ENCODE measurements at regions not wholly inside any gene's neighbourhood (a gene's known extent, or its start where the extent isn't known, plus 50 kb on each side); places are given as distances from the start of the nearest gene placed in this dataset.

GRCh38 chr1:29709704-29710280 is 473.5 kb downstream of the PTPRU start:
- H3K4me3 Mint-ChIP-seq, result no peak overlapping the region
- no peaks in the 10 kb centered on the region for H3K36me3 Mint-ChIP-seq (ENCODE audit: insufficient read depth)
- H3K9me3 Mint-ChIP-seq, result no peaks in the 10 kb centered on the region
- H3K4me1 Mint-ChIP-seq (ENCODE audit: low read depth in 2 of 2), result peaks cover 3 to 11% of the 10 kb centered on the region in 2 donors
- H3K27ac Mint-ChIP-seq, result no peak overlapping the region
- ATAC-seq (replicated peaks) (no peak), DNase-seq (no peak)
- peaks cover 46 to 47% of the 10 kb centered on the region in 2 donors for H3K27me3 Mint-ChIP-seq

GRCh38 chr1:29708796-29709703 is 472.7 kb downstream of the PTPRU start:
- Mint-ChIP-seq H3K27me3 (peaks cover 52 to 54% of the 10 kb centered on the region in 2 donors), H3K4me1 (ENCODE audit: low read depth in 2 of 2) (peaks cover 3 to 11% of the 10 kb centered on the region in 2 donors), H3K36me3 (ENCODE audit: insufficient read depth) (no peaks in the 10 kb centered on the region), H3K4me3 (no peak overlapping the region), H3K9me3 (no peaks in the 10 kb centered on the region), H3K27ac (no peak overlapping the region)
- no peak for DNase-seq
- no peak for ATAC-seq (replicated peaks)

GRCh38 chr1:29708381-29708780 is 472.1 kb downstream of the PTPRU start:
- Mint-ChIP-seq H3K4me1 (ENCODE audit: low read depth in 2 of 2) (peaks cover 3 to 11% of the 10 kb centered on the region in 2 donors), H3K27ac (no peak overlapping the region), H3K27me3 (peaks cover 51 to 60% of the 10 kb centered on the region in 2 donors), H3K4me3 (no peak overlapping the region), H3K36me3 (ENCODE audit: insufficient read depth) (no peaks in the 10 kb centered on the region), H3K9me3 (no peaks in the 10 kb centered on the region)
- ATAC-seq (replicated peaks) (no peak), DNase-seq (no peak)

- peaks cover 54 to 62% of the 10 kb centered on the region in 2 donors for H3K27me3 Mint-ChIP-seq
- ATAC-seq (replicated peaks) (no peak), DNase-seq (no peak)
- H3K4me3 Mint-ChIP-seq, result no peak overlapping the region
- no peak overlapping the region for H3K27ac Mint-ChIP-seq
- no peaks in the 10 kb centered on the region for H3K9me3 Mint-ChIP-seq
- no peaks in the 10 kb centered on the region for H3K36me3 Mint-ChIP-seq (ENCODE audit: insufficient read depth)
- peaks cover 3 to 11% of the 10 kb centered on the region in 2 donors for H3K4me1 Mint-ChIP-seq (ENCODE audit: low read depth in 2 of 2)
Observed at GRCh38 chr1:29707796-29708195, 471.5 kb downstream of the PTPRU start.

GRCh38 chr1:29706936-29707335 is 470.6 kb downstream of the PTPRU start:
- H3K36me3 Mint-ChIP-seq (ENCODE audit: insufficient read depth), result no peaks in the 10 kb centered on the region
- peaks cover 49 to 62% of the 10 kb centered on the region in 2 donors for H3K27me3 Mint-ChIP-seq
- H3K9me3 Mint-ChIP-seq, result no peaks in the 10 kb centered on the region
- no peak overlapping the region for H3K27ac Mint-ChIP-seq
- peaks cover 3 to 10% of the 10 kb centered on the region in 2 donors for H3K4me1 Mint-ChIP-seq (ENCODE audit: low read depth in 2 of 2)
- H3K4me3 Mint-ChIP-seq, result no peak overlapping the region
- peak; percentile 42 for ATAC-seq (replicated peaks)
- no peak for DNase-seq

GRCh38 chr1:29704430-29704829 is 468.1 kb downstream of the PTPRU start:
- ATAC-seq (replicated peaks), result no peak
- Mint-ChIP-seq H3K9me3 (no peaks in the 10 kb centered on the region), H3K27me3 (peaks cover 59 to 79% of the 10 kb centered on the region in 2 donors), H3K36me3 (ENCODE audit: insufficient read depth) (no peaks in the 10 kb centered on the region), H3K4me1 (ENCODE audit: low read depth in 2 of 2) (peaks cover 3 to 7% of the 10 kb centered on the region in 2 donors), H3K27ac (no peak overlapping the region), H3K4me3 (no peak overlapping the region)
- DNase-seq, result no peak

- ATAC-seq (replicated peaks), result no peak
- H3K9me3 Mint-ChIP-seq, result no peaks in the 10 kb centered on the region
- no peak overlapping the region for H3K27ac Mint-ChIP-seq
- H3K4me3 Mint-ChIP-seq, result no peak overlapping the region
- H3K27me3 Mint-ChIP-seq, result peaks cover 64 to 85% of the 10 kb centered on the region in 2 donors
- no peaks in the 10 kb centered on the region for H3K36me3 Mint-ChIP-seq (ENCODE audit: insufficient read depth)
- no peak for DNase-seq
- H3K4me1 Mint-ChIP-seq (ENCODE audit: low read depth in 2 of 2), result peaks cover 3 to 4% of the 10 kb centered on the region in 2 donors
Observed at GRCh38 chr1:29703596-29704370, 467.5 kb downstream of the PTPRU start.

- Mint-ChIP-seq H3K27me3 (peaks cover 53 to 87% of the 10 kb centered on the region in 2 donors), H3K4me1 (ENCODE audit: low read depth in 2 of 2) (no peaks in the 10 kb centered on the region), H3K27ac (no peak overlapping the region), H3K36me3 (ENCODE audit: insufficient read depth) (no peaks in the 10 kb centered on the region), H3K4me3 (no peak overlapping the region), H3K9me3 (no peaks in the 10 kb centered on the region)
- no peak for DNase-seq
- ATAC-seq (replicated peaks), result no peak
Observed at GRCh38 chr1:29700491-29700890, 464.2 kb downstream of the PTPRU start.

- Mint-ChIP-seq H3K4me3 (no peak overlapping the region), H3K4me1 (ENCODE audit: low read depth in 2 of 2) (no peaks in the 10 kb centered on the region), H3K27ac (no peak overlapping the region), H3K27me3 (peaks cover 38 to 73% of the 10 kb centered on the region in 2 donors), H3K9me3 (no peaks in the 10 kb centered on the region), H3K36me3 (ENCODE audit: insufficient read depth) (no peaks in the 10 kb centered on the region)
- no peak for ATAC-seq (replicated peaks)
- DNase-seq, result no peak
Observed at GRCh38 chr1:29698626-29699025, 462.3 kb downstream of the PTPRU start.

- H3K27ac Mint-ChIP-seq, result no peak overlapping the region
- no peak for ATAC-seq (replicated peaks)
- H3K9me3 Mint-ChIP-seq, result no peaks in the 10 kb centered on the region
- no peaks in the 10 kb centered on the region for H3K4me1 Mint-ChIP-seq (ENCODE audit: low read depth in 2 of 2)
- H3K27me3 Mint-ChIP-seq, result peaks cover 35 to 67% of the 10 kb centered on the region in 2 donors
- DNase-seq, result no peak
- no peak overlapping the region for H3K4me3 Mint-ChIP-seq
- no peaks in the 10 kb centered on the region for H3K36me3 Mint-ChIP-seq (ENCODE audit: insufficient read depth)
Observed at GRCh38 chr1:29698033-29698432, 461.7 kb downstream of the PTPRU start.

GRCh38 chr1:29697391-29697780 is 461.1 kb downstream of the PTPRU start:
- Mint-ChIP-seq H3K9me3 (no peaks in the 10 kb centered on the region), H3K4me3 (no peak overlapping the region), H3K36me3 (ENCODE audit: insufficient read depth) (no peaks in the 10 kb centered on the region), H3K27ac (no peak overlapping the region), H3K4me1 (ENCODE audit: low read depth in 2 of 2) (no peaks in the 10 kb centered on the region), H3K27me3 (peaks cover 29 to 60% of the 10 kb centered on the region in 2 donors)
- DNase-seq, result no peak
- ATAC-seq (replicated peaks), result no peak

- peaks cover 29 to 55% of the 10 kb centered on the region in 2 donors for H3K27me3 Mint-ChIP-seq
- no peak overlapping the region for H3K4me3 Mint-ChIP-seq
- DNase-seq (no peak), ATAC-seq (replicated peaks) (no peak)
- H3K36me3 Mint-ChIP-seq (ENCODE audit: insufficient read depth), result no peaks in the 10 kb centered on the region
- H3K27ac Mint-ChIP-seq, result no peak overlapping the region
- no peaks in the 10 kb centered on the region for H3K4me1 Mint-ChIP-seq (ENCODE audit: low read depth in 2 of 2)
- no peaks in the 10 kb centered on the region for H3K9me3 Mint-ChIP-seq
Observed at GRCh38 chr1:29696656-29697390, 460.5 kb downstream of the PTPRU start.

- Mint-ChIP-seq H3K27me3 (peaks cover 28 to 48% of the 10 kb centered on the region in 2 donors), H3K4me1 (ENCODE audit: low read depth in 2 of 2) (no peaks in the 10 kb centered on the region), H3K36me3 (ENCODE audit: insufficient read depth) (no peaks in the 10 kb centered on the region), H3K27ac (no peak overlapping the region), H3K9me3 (no peaks in the 10 kb centered on the region), H3K4me3 (no peak overlapping the region)
- no peak for DNase-seq
- no peak for ATAC-seq (replicated peaks)
Observed at GRCh38 chr1:29695803-29696202, 459.5 kb downstream of the PTPRU start.
